ENCODE measurements at regions not wholly inside any gene's neighbourhood (a gene's known extent, or its start where the extent isn't known, plus 50 kb on each side); places are given as distances from the start of the nearest gene placed in this dataset.

DNA sequence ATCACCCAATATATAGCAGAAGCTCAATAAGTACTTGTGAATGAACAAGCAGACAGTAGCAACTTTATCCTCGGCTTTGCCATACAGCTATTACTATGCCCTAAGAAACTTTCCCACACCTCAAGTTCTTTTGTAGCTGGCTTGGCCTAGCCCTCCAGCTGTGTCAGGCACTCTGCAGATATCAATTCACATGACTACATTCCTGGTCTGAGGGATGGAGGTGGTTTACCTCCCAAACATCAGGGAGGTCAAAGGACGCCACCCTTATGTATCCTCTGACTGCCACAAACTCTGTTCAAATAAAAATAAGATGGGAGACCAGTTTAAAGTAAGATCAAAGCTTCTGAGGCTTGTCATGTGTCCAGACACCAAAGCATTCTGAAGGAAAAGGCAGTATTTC lies 416.3 kb downstream of the PIK3R1 start:
- TF ChIP-seq, protein P1, sequence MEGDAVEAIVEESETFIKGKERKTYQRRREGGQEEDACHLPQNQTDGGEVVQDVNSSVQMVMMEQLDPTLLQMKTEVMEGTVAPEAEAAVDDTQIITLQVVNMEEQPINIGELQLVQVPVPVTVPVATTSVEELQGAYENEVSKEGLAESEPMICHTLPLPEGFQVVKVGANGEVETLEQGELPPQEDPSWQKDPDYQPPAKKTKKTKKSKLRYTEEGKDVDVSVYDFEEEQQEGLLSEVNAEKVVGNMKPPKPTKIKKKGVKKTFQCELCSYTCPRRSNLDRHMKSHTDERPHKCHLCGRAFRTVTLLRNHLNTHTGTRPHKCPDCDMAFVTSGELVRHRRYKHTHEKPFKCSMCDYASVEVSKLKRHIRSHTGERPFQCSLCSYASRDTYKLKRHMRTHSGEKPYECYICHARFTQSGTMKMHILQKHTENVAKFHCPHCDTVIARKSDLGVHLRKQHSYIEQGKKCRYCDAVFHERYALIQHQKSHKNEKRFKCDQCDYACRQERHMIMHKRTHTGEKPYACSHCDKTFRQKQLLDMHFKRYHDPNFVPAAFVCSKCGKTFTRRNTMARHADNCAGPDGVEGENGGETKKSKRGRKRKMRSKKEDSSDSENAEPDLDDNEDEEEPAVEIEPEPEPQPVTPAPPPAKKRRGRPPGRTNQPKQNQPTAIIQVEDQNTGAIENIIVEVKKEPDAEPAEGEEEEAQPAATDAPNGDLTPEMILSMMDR (conservative IDR thresholded peaks at IDR 0.05; ENCODE audit: low read depth, low read length), result no peak
- no peak for TF ChIP-seq EZH2 (IDR thresholded peaks at IDR 0.05; ENCODE audit: borderline replicate concordance, low read depth, low read length, poor library complexity, severe bottlenecking)

Measured in A673 (cell line).